ENCODE measurements at regions not wholly inside any gene's neighbourhood (a gene's known extent, or its start where the extent isn't known, plus 50 kb on each side); places are given as distances from the start of the nearest gene placed in this dataset.

DNA sequence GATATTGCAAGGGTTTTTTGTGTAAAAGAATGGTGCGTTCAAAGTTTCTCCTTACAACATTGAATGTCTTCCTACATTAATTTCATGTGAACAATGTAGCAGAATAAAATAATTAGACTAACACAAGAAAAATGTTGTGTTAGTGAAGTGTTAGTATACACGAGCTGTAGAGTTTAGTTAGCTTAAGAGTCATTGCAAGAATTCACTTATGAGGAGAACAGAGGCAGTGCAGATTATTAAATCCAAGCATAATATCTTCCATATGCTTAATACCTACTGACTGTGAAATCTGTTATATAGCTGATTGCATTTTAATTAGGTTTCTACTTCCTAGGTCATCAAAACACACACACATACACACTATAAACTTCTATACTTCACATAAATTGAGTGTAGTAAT, 959.0 kb downstream of the FAT4 start:
- TF ChIP-seq GZF1 (CRISPR knock-in tag; IDR thresholded peaks at IDR 0.05) (no peak), ZNF317 (CRISPR knock-in tag; IDR thresholded peaks at IDR 0.05) (no peak), ZNF441 (CRISPR knock-in tag; IDR thresholded peaks at IDR 0.05; ENCODE audit: borderline replicate concordance) (no peak)
- no TSS peak for BruUV-seq (replicated peaks)
- H4K20me1 ChIP-seq (ENCODE audit: insufficient read depth, low read length) = no peaks in the 10 kb centered on the region
- WGBS (ENCODE audit: low lambda C conversion rate) = 6% methylated on average over 2 of the region's 2 CpGs
- H3K36me3 ChIP-seq (replicated peaks in 1 of 2; ENCODE audit: control insufficient read depth in 1 of 2, insufficient read depth in 2 of 2, low read length in 2 of 2) = no peaks in the 10 kb centered on the region
- H3K4me2 ChIP-seq (ENCODE audit: low read depth, low read length) = no peak overlapping the region
- no peaks in the 10 kb centered on the region for H3K4me1 ChIP-seq (ENCODE audit: insufficient read depth, low read length)
- no peak overlapping the region for H3K4me3 ChIP-seq (replicated peaks in 1 of 3; ENCODE audit: insufficient read depth in 1 of 3, low read depth in 2 of 3, low read length in 3 of 3)
- FAIRE-seq = no peak
- ATAC-seq = no peak
- H3K79me2 ChIP-seq (ENCODE audit: insufficient read depth, low read length) = no peaks in the 10 kb centered on the region
- intact Hi-C loops (cut with micrococcal nuclease; ENCODE audit: unreplicated experiment) (no loop called here), in situ Hi-C loops (cut with HindIII; ENCODE audit: extremely low pct_ligation_motif_present, low pct_unique_long_range_greater_than_20kb) (no loop called here)
- CTCF ChIA-PET (ENCODE audit: low intra/inter-chr PET ratio, low total read pairs) = no interaction called here
- no peaks in the 10 kb centered on the region for H3K9me3 ChIP-seq (ENCODE audit: low read length)
- no peak overlapping the region for H2AFZ ChIP-seq (ENCODE audit: low read length)
- no peak overlapping the region for H3K27ac ChIP-seq (ENCODE audit: extremely low read length, insufficient read depth, low read length)
- no peak for DNase-seq (ENCODE audit: low spot score)
- no peak overlapping the region for H3K9ac ChIP-seq (ENCODE audit: insufficient read depth, low read depth, low read length)
- H3K27me3 ChIP-seq (ENCODE audit: control insufficient read depth in 1 of 2, insufficient read depth in 2 of 2, low read length in 2 of 2) = no peaks in the 10 kb centered on the region
- POLR2A ChIA-PET = no interaction called here

GRCh38 chr4:126291886-126292285, 977.1 kb downstream of the FAT4 start:
- DNase-seq (ENCODE audit: low spot score) (no peak), ATAC-seq (no peak), FAIRE-seq (no peak)
- in situ Hi-C loops (cut with HindIII; ENCODE audit: extremely low pct_ligation_motif_present, low pct_unique_long_range_greater_than_20kb) (no loop called here), intact Hi-C loops (cut with micrococcal nuclease; ENCODE audit: unreplicated experiment) (no loop called here)
- no peaks in the 10 kb centered on the region for H3K36me3 ChIP-seq (replicated peaks in 1 of 2; ENCODE audit: control insufficient read depth in 1 of 2, insufficient read depth in 2 of 2, low read length in 2 of 2)
- no peaks in the 10 kb centered on the region for H3K79me2 ChIP-seq (ENCODE audit: insufficient read depth, low read length)
- H4K20me1 ChIP-seq (ENCODE audit: insufficient read depth, low read length) = no peaks in the 10 kb centered on the region
- no peak overlapping the region for H3K27ac ChIP-seq (ENCODE audit: extremely low read length, insufficient read depth, low read length)
- TF ChIP-seq CC2D1A (CRISPR knock-in tag; IDR thresholded peaks at IDR 0.05) (no peak), KLF6 (CRISPR knock-in tag; IDR thresholded peaks at IDR 0.05) (no peak), ZNF644 (CRISPR knock-in tag; IDR thresholded peaks at IDR 0.05; ENCODE audit: low read depth) (no peak), ZNF343 (CRISPR knock-in tag; IDR thresholded peaks at IDR 0.05) (no peak), ZNF556 (CRISPR knock-in tag; IDR thresholded peaks at IDR 0.05; ENCODE audit: borderline replicate concordance) (no peak), ZSCAN30 (CRISPR knock-in tag; IDR thresholded peaks at IDR 0.05) (no peak), PCBP1 (IDR thresholded peaks at IDR 0.05; ENCODE audit: borderline replicate concordance, low read depth, low read length) (no peak), U2AF1 (optimal IDR thresholded peaks at IDR 0.05; ENCODE audit: low read depth, low read length) (no peak)
- TF ChIP-seq, protein P1, sequence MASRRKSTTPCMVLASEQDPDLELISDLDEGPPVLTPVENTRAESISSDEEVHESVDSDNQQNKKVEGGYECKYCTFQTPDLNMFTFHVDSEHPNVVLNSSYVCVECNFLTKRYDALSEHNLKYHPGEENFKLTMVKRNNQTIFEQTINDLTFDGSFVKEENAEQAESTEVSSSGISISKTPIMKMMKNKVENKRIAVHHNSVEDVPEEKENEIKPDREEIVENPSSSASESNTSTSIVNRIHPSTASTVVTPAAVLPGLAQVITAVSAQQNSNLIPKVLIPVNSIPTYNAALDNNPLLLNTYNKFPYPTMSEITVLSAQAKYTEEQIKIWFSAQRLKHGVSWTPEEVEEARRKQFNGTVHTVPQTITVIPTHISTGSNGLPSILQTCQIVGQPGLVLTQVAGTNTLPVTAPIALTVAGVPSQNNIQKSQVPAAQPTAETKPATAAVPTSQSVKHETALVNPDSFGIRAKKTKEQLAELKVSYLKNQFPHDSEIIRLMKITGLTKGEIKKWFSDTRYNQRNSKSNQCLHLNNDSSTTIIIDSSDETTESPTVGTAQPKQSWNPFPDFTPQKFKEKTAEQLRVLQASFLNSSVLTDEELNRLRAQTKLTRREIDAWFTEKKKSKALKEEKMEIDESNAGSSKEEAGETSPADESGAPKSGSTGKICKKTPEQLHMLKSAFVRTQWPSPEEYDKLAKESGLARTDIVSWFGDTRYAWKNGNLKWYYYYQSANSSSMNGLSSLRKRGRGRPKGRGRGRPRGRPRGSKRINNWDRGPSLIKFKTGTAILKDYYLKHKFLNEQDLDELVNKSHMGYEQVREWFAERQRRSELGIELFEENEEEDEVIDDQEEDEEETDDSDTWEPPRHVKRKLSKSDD (CRISPR knock-in tag; IDR thresholded peaks at IDR 0.05; ENCODE audit: low read depth) = no peak
- 0% methylated on average over 1 of the region's 1 CpG for WGBS (ENCODE audit: low lambda C conversion rate)
- H2AFZ ChIP-seq (ENCODE audit: low read length) = no peak overlapping the region
- POLR2A ChIA-PET = no interaction called here
- H3K27me3 ChIP-seq (ENCODE audit: control insufficient read depth in 1 of 2, insufficient read depth in 2 of 2, low read length in 2 of 2) = no peaks in the 10 kb centered on the region
- no peak overlapping the region for H3K4me3 ChIP-seq (replicated peaks in 1 of 3; ENCODE audit: insufficient read depth in 1 of 3, low read depth in 2 of 3, low read length in 3 of 3)
- H3K4me1 ChIP-seq (ENCODE audit: insufficient read depth, low read length) = no peaks in the 10 kb centered on the region
- H3K4me2 ChIP-seq (ENCODE audit: low read depth, low read length) = no peak overlapping the region
- BruUV-seq (replicated peaks) = no TSS peak
- H3K9me3 ChIP-seq (ENCODE audit: low read length) = no peaks in the 10 kb centered on the region
- H3K9ac ChIP-seq (ENCODE audit: insufficient read depth, low read depth, low read length) = no peak overlapping the region
- CTCF ChIA-PET (ENCODE audit: low intra/inter-chr PET ratio, low total read pairs) = no interaction called here
